ENCODE measurements at regions not wholly inside any gene's neighbourhood (a gene's known extent, or its start where the extent isn't known, plus 50 kb on each side); places are given as distances from the start of the nearest gene placed in this dataset.
A peak's percentile ranks its signal among the peaks of the same experiment; 100 is the strongest.
"Not testable (repeated sequence)": the region's sequence is repeated elsewhere in the genome, so short reads cannot be mapped to it uniquely, and the experiment has no call there.

DNA sequence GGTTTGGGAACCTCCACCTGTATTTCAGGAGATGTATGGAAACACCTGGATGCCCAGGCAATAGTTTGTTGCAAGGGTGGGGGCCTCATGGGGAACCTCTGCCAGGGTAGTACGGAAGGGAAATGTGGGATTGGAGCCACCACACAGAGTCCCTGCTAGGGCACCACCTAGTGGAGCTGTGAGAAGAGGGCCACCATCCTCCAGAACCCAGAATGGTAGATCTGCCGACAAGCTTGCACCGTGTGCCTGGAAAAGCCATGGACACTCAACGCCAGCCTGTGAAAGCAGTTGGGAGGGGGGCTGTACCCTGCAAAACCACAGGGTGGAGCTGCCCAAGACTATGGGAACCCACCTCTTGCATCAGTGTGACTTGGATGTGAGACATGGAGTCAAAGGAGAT, 407.2 kb downstream of the PSAT1 start:
- H3K9me3 ChIP-seq (ENCODE audit: low read depth, low read length, poor library complexity, severe bottlenecking); intact Hi-C loops (cut with micrococcal nuclease; ENCODE audit: unreplicated experiment): not testable (repeated sequence)

DNA sequence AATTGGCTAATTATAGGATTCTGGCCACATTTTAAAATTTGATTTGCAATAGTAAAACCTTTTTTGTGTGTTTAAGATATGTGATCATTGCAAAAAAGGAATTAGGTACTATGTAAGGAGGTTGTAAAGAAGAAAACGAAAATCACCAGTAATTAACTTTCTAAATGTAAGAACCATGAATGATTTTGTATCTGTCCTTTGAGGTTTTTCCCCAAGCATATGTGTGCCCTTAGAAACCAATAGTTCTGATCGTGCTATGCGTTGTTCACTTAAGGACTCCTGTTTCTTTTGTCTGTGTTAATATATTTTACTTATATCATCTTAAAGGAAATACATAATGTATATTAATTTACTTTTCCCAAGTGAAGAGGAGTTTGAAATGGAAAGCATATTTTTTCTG, 410.2 kb downstream of the PSAT1 start:
- Histone ChIP-seq H3K4me3 (ENCODE audit: low read depth, low read length, poor library complexity, severe bottlenecking) (no peak overlapping the region), H3K27ac (ENCODE audit: low read depth, low read length, poor library complexity, severe bottlenecking) (no peak overlapping the region), H3K9me3 (ENCODE audit: low read depth, low read length, poor library complexity, severe bottlenecking) (no peaks in the 10 kb centered on the region), H3K27me3 (replicated peaks; ENCODE audit: insufficient read depth, low read depth, low read length, poor library complexity) (no peaks in the 10 kb centered on the region), H3K36me3 (ENCODE audit: insufficient read depth, low read length, poor library complexity, severe bottlenecking) (no peaks in the 10 kb centered on the region), H3K4me1 (ENCODE audit: insufficient read depth, low read length, poor library complexity, severe bottlenecking) (no peaks in the 10 kb centered on the region)
- TF ChIP-seq EZH2 (IDR thresholded peaks at IDR 0.05; ENCODE audit: borderline replicate concordance, low read depth, low read length, poor library complexity, severe bottlenecking) = no peak
- TF ChIP-seq, protein P1, sequence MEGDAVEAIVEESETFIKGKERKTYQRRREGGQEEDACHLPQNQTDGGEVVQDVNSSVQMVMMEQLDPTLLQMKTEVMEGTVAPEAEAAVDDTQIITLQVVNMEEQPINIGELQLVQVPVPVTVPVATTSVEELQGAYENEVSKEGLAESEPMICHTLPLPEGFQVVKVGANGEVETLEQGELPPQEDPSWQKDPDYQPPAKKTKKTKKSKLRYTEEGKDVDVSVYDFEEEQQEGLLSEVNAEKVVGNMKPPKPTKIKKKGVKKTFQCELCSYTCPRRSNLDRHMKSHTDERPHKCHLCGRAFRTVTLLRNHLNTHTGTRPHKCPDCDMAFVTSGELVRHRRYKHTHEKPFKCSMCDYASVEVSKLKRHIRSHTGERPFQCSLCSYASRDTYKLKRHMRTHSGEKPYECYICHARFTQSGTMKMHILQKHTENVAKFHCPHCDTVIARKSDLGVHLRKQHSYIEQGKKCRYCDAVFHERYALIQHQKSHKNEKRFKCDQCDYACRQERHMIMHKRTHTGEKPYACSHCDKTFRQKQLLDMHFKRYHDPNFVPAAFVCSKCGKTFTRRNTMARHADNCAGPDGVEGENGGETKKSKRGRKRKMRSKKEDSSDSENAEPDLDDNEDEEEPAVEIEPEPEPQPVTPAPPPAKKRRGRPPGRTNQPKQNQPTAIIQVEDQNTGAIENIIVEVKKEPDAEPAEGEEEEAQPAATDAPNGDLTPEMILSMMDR (conservative IDR thresholded peaks at IDR 0.05; ENCODE audit: low read depth, low read length) = no peak
- no peak for DNase-seq (ENCODE audit: low spot score)
- ChIA-PET POLR2A (ENCODE audit: low non-redundant PET) (no interaction called here), CTCF (no interaction called here)
- intact Hi-C loops (cut with micrococcal nuclease; ENCODE audit: unreplicated experiment) = loop anchor here (5.0 kb wide), 1 partner anchor 270 kb away; no protein-coding TSS in a partner anchor
- no TSS peak for BruUV-seq (replicated peaks)

More for the DNA sequence above, 407.2 kb downstream of the PSAT1 start:
- POLR2A ChIA-PET (ENCODE audit: low non-redundant PET); BruUV-seq (replicated peaks); CTCF ChIA-PET; H3K27ac ChIP-seq (ENCODE audit: low read depth, low read length, poor library complexity, severe bottlenecking); H3K4me1 ChIP-seq (ENCODE audit: insufficient read depth, low read length, poor library complexity, severe bottlenecking); H3K27me3 ChIP-seq (replicated peaks; ENCODE audit: insufficient read depth, low read depth, low read length, poor library complexity); H3K36me3 ChIP-seq (ENCODE audit: insufficient read depth, low read length, poor library complexity, severe bottlenecking); H3K4me3 ChIP-seq (ENCODE audit: low read depth, low read length, poor library complexity, severe bottlenecking): not testable (repeated sequence)
- peak; percentile 39 for DNase-seq (ENCODE audit: low spot score)
- TF ChIP-seq, protein P1 (conservative IDR thresholded peaks at IDR 0.05; ENCODE audit: low read depth, low read length) = peak; percentile 51

DNA sequence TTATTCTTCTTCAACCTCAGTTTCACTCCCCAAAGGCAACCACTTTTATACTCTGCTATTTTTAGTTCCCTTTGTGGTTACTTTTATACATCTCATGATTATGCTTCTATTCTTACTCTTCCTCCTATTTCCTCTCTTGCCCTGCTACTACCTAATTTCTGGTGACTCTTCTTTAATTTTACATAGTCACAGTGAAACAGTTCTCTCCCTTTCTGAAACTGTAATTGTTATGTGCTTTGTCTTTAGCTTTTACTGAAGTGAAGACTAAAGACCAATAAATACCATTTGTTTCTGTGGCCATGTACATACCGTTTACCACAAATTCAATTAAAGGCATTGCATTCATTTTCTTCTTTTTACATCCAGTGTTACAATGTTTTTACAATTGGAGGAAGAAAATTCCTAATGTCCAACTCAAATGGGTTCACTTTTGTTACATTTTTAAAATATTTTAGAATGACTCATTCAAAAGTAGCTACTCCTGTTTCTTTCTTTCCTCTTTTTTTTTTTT, 410.6 kb downstream of the PSAT1 start:
- no TSS peak for BruUV-seq (replicated peaks)
- POLR2A ChIA-PET (ENCODE audit: low non-redundant PET) = no interaction called here
- Histone ChIP-seq H3K27me3 (replicated peaks; ENCODE audit: insufficient read depth, low read depth, low read length, poor library complexity) (no peaks in the 10 kb centered on the region), H3K4me1 (ENCODE audit: insufficient read depth, low read length, poor library complexity, severe bottlenecking) (no peaks in the 10 kb centered on the region), H3K4me3 (ENCODE audit: low read depth, low read length, poor library complexity, severe bottlenecking) (no peak overlapping the region), H3K36me3 (ENCODE audit: insufficient read depth, low read length, poor library complexity, severe bottlenecking) (no peaks in the 10 kb centered on the region), H3K27ac (ENCODE audit: low read depth, low read length, poor library complexity, severe bottlenecking) (no peak overlapping the region), H3K9me3 (ENCODE audit: low read depth, low read length, poor library complexity, severe bottlenecking) (no peaks in the 10 kb centered on the region)
- TF ChIP-seq EZH2 (IDR thresholded peaks at IDR 0.05; ENCODE audit: borderline replicate concordance, low read depth, low read length, poor library complexity, severe bottlenecking) = no peak
- TF ChIP-seq, protein P1 (conservative IDR thresholded peaks at IDR 0.05; ENCODE audit: low read depth, low read length) = no peak
- intact Hi-C loops (cut with micrococcal nuclease; ENCODE audit: unreplicated experiment) = loop anchor here (5.0 kb wide), 1 partner anchor 270 kb away; no protein-coding TSS in a partner anchor
- no peak for DNase-seq (ENCODE audit: low spot score)
- CTCF ChIA-PET = no interaction called here

All from A673 (cell line).